Pancreas (tissue), 10 donors: ENCODE measurements at regions not wholly inside any gene's neighbourhood (a gene's known extent, or its start where the extent isn't known, plus 50 kb on each side); places are given as distances from the start of the nearest gene placed in this dataset.

Source experiments
- ATAC-seq, 4 donors: fragments of 200-7000 bp; cut with Tn5 transposase; one replicate each; pipeline versions ENCODE4 v1.8.0 to v1.9.1; 2020; ENCODE audit warnings: mild to moderate bottlenecking in 4 of 4, moderate library complexity in 4 of 4
- DNase-seq, 6 donors: peaks; one replicate each; pipeline ENCODE4 v3.0.0-alpha.2; 2020
- FAIRE-seq: peaks from 2 replicates; lab custom pipeline; 2012; peaks lifted over from hg19 to GRCh38; lab: Jason Lieb, UNC
- H3K27ac ChIP-seq, 4 donors: fragments of 200-600 bp; sonication (generic); 1 replicate in 3 of 4; 2 replicates in 1 of 4; pipeline versions ENCODE4 v1.5.0 to v1.8.0; 2020
- H3K27me3 ChIP-seq, 4 donors: fragments of 200-600 bp; one replicate each; pipeline ENCODE4 v1.8.0; 2021
- H3K36me3 ChIP-seq, 3 donors: fragments of 200-600 bp; sonication (generic) in 1 of 3; one replicate each; pipeline versions ENCODE4 v1.5.0 to v1.8.0; 2020 to 2021
- H3K4me1 ChIP-seq, 3 donors: fragments of 200-600 bp; one replicate each; pipeline ENCODE4 v1.8.0; 2021
- H3K4me3 ChIP-seq, 4 donors: fragments of 200-600 bp; sonication (generic) in 2 of 4; one replicate each; pipeline versions ENCODE4 v1.5.0 to v1.8.0; 2020 to 2021
- H3K9me3 ChIP-seq, 4 donors: fragments of 200-600 bp; one replicate each; pipeline ENCODE4 v1.8.0; 2021
- CTCF ChIP-seq, 4 donors: fragments of 200-600 bp; sonication (generic) in 3 of 4; IDR thresholded peaks; one replicate each; pipeline versions ENCODE4 v1.5.0 to v1.8.0; 2021; ENCODE audit warnings: antibody characterized with exemption in 4 of 4
- WGBS, 2 donors: extraction: QIAGEN DNeasy Blood & Tissue Kit; methylation state at CpG; one replicate each; pipeline ENCODE4 v1.1.7; 2013; 5-methylcytosine and 5-hydroxymethylcytosine counted together
- intact Hi-C, 3 donors: fragments of 100-400 bp; cut with DNase I; formaldehyde crosslinking; loops; one replicate each; pipeline versions ENCODE4 v1.11.1 to v1.14.2; 2022
- donor health status: healthy with polysubstance abuse.
- donor health status: DM: no; HTN: no; CAD: no; lungs with moderate emphysema.
- donor health status: DM: no; HTN: no; CAD: no.
- donor health status: control.
- donor health status: control.
- donor health status: Bipolar disorder and iron deficiency.
- donor health status: DM: yes; HTN: yes; CAD: no.
- donor health status: DM: no; HTN: no; CAD: no.
- donor health status: DM: no; HTN: no; CAD: no.
- donor health status: DM: yes; HTN: yes; CAD: no.

DNA sequence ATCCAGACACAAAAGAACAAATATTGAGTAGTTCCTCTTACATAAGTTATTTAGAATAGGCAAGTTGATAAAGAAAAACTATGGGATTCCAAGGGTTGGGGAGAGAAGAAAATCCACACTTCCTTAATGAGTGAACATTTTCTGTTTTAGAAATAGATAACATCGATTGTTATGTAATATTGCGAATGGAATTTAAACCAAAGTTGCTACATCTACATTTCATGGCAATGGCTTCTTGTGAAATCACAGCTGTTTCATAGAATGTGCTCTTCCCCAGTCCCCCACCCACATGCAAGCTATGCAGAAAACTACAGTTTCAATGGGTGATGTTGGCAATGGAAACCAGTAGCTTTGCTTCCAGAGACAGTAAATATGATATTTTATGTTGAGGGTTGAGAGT, 1639.5 kb downstream of the SI start:
- WGBS, 2 donors, result 82 to 90% methylated on average over 2 of the region's 2 CpGs
- FAIRE-seq, result no peak

GRCh38 chr3:163422671-163423070, 1655.6 kb downstream of the SI start:
- DNase-seq (no peak), FAIRE-seq (no peak), ATAC-seq (no peak)
- Histone ChIP-seq H3K4me3 (no peak overlapping the region), H3K27me3 (no peaks in the 10 kb centered on the region), H3K27ac (no peak overlapping the region), H3K9me3 (no peaks in the 10 kb centered on the region), H3K36me3 (no peaks in the 10 kb centered on the region), H3K4me1 (no peaks in the 10 kb centered on the region)
- intact Hi-C loops, result no loop called here
- 76% methylated on average over 3 of the region's 3 CpGs for WGBS, 2 donors
- no peak for TF ChIP-seq CTCF (IDR thresholded peaks at IDR 0.05)

More for the DNA sequence above, 1639.5 kb downstream of the SI start:
- no peak overlapping the region for H3K27ac ChIP-seq
- no peaks in the 10 kb centered on the region for H3K4me1 ChIP-seq
- ATAC-seq, result no peak
- no peak for DNase-seq
- H3K9me3 ChIP-seq, result no peaks in the 10 kb centered on the region
- no peaks in the 10 kb centered on the region for H3K36me3 ChIP-seq
- intact Hi-C loops, result no loop called here
- TF ChIP-seq CTCF (IDR thresholded peaks at IDR 0.05), result no peak
- no peak overlapping the region for H3K4me3 ChIP-seq
- no peaks in the 10 kb centered on the region for H3K27me3 ChIP-seq

DNA sequence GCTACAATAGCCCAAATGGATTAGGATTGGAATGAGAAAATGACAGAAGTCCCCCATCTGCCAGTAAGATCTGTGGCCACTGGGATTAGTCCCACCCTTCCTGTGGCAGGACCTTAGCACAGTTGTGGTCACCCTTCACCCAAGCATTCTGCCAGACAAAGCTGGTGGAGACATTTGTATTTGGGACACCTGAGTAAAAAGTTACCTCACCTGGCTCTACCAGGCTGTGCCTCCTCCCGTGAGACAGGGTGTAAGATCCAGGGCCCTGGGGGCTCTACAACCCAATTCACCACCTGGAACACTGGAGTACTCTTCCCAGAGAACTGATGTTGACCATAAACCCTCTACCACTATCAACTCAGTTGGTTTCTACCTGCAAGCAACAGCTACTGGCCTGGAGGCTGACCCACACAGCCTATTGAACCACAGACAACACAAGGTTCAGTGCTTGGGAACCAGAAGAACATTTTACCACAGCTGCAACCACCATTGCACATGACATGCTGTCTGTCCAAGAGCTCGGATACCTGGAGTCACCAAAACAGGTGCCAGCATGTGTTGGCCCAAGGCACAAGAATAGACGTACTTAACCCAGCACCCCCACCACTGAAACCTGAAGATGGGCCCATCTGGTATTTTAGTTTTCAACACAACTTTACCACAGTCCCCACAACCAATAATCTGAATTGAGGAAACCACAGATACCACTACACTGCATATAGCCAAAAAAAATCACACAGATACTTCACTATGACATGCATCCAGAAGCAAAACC, 1686.7 kb downstream of the SI start:
- Histone ChIP-seq H3K4me3 (no peak overlapping the region), H3K9me3 (no peaks in the 10 kb centered on the region), H3K4me1 (no peaks in the 10 kb centered on the region), H3K27me3 (no peaks in the 10 kb centered on the region), H3K27ac (no peak overlapping the region), H3K36me3 (no peaks in the 10 kb centered on the region)
- 47 to 65% methylated on average over 3 of the region's 3 CpGs for WGBS, 2 donors
- intact Hi-C loops, result no loop called here
- no peak for DNase-seq
- no peak for TF ChIP-seq CTCF (IDR thresholded peaks at IDR 0.05)
- ATAC-seq, result no peak
- FAIRE-seq, result no peak

- 72 to 90% methylated on average over 1 of the region's 1 CpG for WGBS, 2 donors
- FAIRE-seq (no peak), DNase-seq (no peak), ATAC-seq (no peak)
- Histone ChIP-seq H3K9me3 (no peaks in the 10 kb centered on the region), H3K27me3 (no peaks in the 10 kb centered on the region), H3K36me3 (no peaks in the 10 kb centered on the region), H3K27ac (no peak overlapping the region), H3K4me3 (no peak overlapping the region), H3K4me1 (no peaks in the 10 kb centered on the region)
- intact Hi-C loops, result no loop called here
- TF ChIP-seq CTCF (IDR thresholded peaks at IDR 0.05), result no peak
These were observed 1693.9 kb downstream of the SI start for GRCh38 chr3:163384383-163384782.

GRCh38 chr3:163382183-163382582, 1696.1 kb downstream of the SI start:
- H3K27me3 ChIP-seq, result no peaks in the 10 kb centered on the region
- no peak for ATAC-seq
- H3K27ac ChIP-seq, result no peak overlapping the region
- no peak overlapping the region for H3K4me3 ChIP-seq
- WGBS, 2 donors, result 20 to 31% methylated on average over 2 of the region's 2 CpGs
- TF ChIP-seq CTCF (IDR thresholded peaks at IDR 0.05), result no peak
- no peaks in the 10 kb centered on the region for H3K36me3 ChIP-seq
- DNase-seq, result no peak
- intact Hi-C loops, result no loop called here
- no peaks in the 10 kb centered on the region for H3K4me1 ChIP-seq
- no peak for FAIRE-seq
- no peaks in the 10 kb centered on the region for H3K9me3 ChIP-seq
